ENCODE measurements at regions not wholly inside any gene's neighbourhood (a gene's known extent, or its start where the extent isn't known, plus 50 kb on each side); places are given as distances from the start of the nearest gene placed in this dataset.

DNA sequence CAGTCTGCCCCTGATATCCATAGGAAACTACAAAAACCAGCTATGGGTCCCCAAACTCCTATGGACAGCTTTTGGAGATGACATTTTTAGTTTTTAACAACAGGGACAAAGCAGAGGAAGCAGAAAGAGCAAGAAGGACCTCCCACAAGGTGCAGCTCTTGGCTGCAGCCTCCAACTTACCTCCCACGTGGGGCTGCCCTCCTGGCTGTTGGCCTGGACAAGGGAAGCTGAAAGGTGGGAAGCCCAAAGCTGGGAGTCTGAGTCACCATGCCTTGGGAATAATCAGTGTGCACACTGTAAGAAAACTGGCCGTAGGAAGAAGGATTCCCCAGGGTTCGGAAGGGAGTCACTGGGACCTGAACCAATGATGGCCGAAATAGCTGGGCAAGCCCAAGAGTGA, 51.8 kb upstream of the PAX1 start:
- no peak for FAIRE-seq
- no peak for DNase-seq (ENCODE audit: low read depth)
- H3K36me3 ChIP-seq (ENCODE audit: control insufficient read depth, insufficient read depth, low read length): no peaks in the 10 kb centered on the region
- no peak overlapping the region for H3K4me3 ChIP-seq (ENCODE audit: low read depth, low read length)
- TF ChIP-seq, protein P1, sequence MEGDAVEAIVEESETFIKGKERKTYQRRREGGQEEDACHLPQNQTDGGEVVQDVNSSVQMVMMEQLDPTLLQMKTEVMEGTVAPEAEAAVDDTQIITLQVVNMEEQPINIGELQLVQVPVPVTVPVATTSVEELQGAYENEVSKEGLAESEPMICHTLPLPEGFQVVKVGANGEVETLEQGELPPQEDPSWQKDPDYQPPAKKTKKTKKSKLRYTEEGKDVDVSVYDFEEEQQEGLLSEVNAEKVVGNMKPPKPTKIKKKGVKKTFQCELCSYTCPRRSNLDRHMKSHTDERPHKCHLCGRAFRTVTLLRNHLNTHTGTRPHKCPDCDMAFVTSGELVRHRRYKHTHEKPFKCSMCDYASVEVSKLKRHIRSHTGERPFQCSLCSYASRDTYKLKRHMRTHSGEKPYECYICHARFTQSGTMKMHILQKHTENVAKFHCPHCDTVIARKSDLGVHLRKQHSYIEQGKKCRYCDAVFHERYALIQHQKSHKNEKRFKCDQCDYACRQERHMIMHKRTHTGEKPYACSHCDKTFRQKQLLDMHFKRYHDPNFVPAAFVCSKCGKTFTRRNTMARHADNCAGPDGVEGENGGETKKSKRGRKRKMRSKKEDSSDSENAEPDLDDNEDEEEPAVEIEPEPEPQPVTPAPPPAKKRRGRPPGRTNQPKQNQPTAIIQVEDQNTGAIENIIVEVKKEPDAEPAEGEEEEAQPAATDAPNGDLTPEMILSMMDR (IDR thresholded peaks at IDR 0.05; ENCODE audit: insufficient read depth, low read length, severe bottlenecking): no peak
- H3K27me3 ChIP-seq (ENCODE audit: control insufficient read depth, insufficient read depth, low read length): no peaks in the 10 kb centered on the region

DNA sequence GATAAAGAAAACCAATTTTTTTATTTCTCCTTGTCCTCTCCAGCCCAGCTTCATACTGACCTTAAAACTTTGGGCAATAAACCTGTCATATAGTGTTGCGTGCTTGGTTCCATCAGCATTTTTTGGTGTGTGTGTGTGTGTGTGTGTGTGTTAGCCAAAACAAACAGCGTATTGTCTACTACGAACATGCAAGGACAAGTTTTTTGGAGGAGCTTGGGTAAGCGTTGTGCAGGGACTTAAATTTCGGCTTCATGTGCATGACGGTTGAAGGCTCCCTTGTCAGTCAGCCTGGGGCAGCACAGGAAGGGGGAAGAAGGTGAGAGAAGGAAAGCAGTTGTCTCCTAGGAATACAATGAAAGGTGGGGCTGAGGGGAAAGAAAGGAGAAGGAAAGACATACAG, 62.0 kb upstream of the PAX1 start:
- Histone ChIP-seq H3K36me3 (ENCODE audit: control insufficient read depth, insufficient read depth, low read length) (no peaks in the 10 kb centered on the region), H3K4me3 (ENCODE audit: low read depth, low read length) (no peak overlapping the region), H3K27me3 (ENCODE audit: control insufficient read depth, insufficient read depth, low read length) (no peaks in the 10 kb centered on the region)
- FAIRE-seq (no peak), DNase-seq (ENCODE audit: low read depth) (peak; percentile 22)
- TF ChIP-seq, protein P1 (IDR thresholded peaks at IDR 0.05; ENCODE audit: insufficient read depth, low read length, severe bottlenecking): no peak

DNA sequence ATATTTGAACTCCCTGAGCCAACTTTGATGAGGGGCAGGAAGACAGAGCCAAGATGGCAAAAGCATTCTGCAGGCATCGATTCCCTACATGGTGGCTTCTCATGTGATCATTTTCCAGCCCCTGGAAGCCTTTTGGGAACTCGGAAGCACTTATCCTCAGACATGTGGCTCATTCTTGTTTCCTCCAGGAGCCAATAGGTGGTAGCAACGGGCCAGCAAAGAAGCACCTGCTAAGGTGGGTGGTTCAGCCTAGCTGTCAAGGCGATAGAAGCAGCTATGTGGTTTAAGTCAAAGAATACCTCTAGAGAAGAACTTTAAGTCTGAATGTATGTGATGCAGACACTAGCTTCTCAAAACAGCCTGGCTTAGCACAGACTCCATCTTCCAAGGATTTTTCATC, 64.9 kb upstream of the PAX1 start:
- Histone ChIP-seq H3K27me3 (ENCODE audit: control insufficient read depth, insufficient read depth, low read length) (no peaks in the 10 kb centered on the region), H3K4me3 (ENCODE audit: low read depth, low read length) (no peak overlapping the region), H3K36me3 (ENCODE audit: control insufficient read depth, insufficient read depth, low read length) (no peaks in the 10 kb centered on the region)
- peak; percentile 19 for DNase-seq (ENCODE audit: low read depth)
- TF ChIP-seq, protein P1 (IDR thresholded peaks at IDR 0.05; ENCODE audit: insufficient read depth, low read length, severe bottlenecking): peak; percentile 10
- FAIRE-seq: no peak

DNA sequence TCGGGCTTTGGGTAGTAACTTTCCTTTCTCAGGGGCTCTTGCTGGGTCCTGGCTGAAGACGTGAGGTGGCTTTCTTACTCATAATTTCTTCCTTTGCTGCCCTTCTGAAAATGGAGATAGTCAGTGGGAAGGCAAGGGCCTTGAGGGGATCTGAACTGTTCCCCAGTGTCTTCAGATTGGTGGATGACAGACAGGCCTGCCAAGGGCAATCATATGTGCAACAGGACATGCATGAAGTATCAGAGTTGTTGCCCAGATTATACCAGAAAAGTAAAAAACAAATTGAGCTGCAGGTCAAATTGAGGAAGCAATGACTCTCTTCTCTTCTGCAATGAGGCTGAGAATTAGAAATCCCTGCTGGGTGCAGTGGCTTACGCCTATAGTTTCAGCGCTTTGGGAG, 71.6 kb upstream of the PAX1 start:
- FAIRE-seq (no peak), DNase-seq (ENCODE audit: low read depth) (no peak)
- no peak overlapping the region for H3K4me3 ChIP-seq (ENCODE audit: low read depth, low read length)
- TF ChIP-seq, protein P1 (IDR thresholded peaks at IDR 0.05; ENCODE audit: insufficient read depth, low read length, severe bottlenecking): no peak
- no peaks in the 10 kb centered on the region for H3K36me3 ChIP-seq (ENCODE audit: control insufficient read depth, insufficient read depth, low read length)
- H3K27me3 ChIP-seq (ENCODE audit: control insufficient read depth, insufficient read depth, low read length): no peaks in the 10 kb centered on the region

DNA sequence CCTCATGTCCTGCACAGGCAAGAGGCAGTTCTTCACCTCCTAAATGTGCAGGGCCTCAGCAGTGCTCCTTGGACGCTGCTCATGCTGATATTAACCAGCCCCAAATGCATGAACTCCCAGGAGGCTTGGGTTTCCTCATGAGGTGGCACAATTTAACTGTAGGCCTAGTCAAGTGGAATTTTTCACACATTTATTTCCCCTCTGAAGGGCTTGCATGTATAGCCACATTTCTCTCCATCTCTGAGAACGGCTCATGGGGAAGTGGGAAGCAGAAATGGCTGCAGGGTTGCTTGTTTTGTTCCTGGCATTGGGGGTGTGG, 72.8 kb upstream of the PAX1 start:
- TF ChIP-seq, protein P1 (IDR thresholded peaks at IDR 0.05; ENCODE audit: insufficient read depth, low read length, severe bottlenecking): no peak
- Histone ChIP-seq H3K36me3 (ENCODE audit: control insufficient read depth, insufficient read depth, low read length) (no peaks in the 10 kb centered on the region), H3K27me3 (ENCODE audit: control insufficient read depth, insufficient read depth, low read length) (no peaks in the 10 kb centered on the region), H3K4me3 (ENCODE audit: low read depth, low read length) (no peak overlapping the region)
- DNase-seq (ENCODE audit: low read depth): no peak
- FAIRE-seq: no peak

DNA sequence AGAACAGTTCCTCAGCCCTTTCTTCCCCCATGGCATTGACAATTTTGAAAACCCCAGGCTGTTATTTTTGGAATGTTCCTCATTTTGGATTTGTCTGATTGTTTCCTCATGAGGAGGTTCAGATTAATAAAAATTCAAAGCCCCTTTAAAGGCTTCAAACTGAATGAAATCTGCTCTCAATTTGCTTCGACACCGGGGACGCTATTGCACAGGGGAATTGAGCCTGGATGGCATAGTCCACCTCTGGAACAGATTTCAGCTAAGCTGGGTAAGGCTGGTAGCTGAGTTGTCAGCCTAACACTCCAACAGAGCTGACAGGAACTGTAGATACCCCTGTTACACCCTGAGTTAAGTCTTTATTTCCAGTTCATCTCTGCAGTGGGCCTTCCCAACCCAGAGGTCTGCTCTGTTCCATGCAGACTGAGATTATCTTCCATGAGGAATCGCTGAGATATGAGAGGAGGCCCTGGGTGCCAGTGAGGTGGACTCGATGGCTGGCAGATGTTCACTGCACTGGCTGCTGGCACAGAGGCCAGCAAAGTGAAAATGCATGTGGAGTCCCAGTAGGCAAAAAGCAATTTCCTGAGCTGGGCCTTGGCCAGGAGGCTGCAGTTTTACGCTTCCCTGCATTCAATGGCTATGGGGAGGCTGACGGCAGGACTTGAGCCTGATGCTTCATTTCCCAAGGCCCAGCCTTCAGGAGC, 73.3 kb upstream of the PAX1 start:
- no peak for FAIRE-seq

More for the DNA sequence above, 73.3 kb upstream of the PAX1 start:
- no peaks in the 10 kb centered on the region for H3K36me3 ChIP-seq (ENCODE audit: control insufficient read depth, insufficient read depth, low read length)
- DNase-seq (ENCODE audit: low read depth): no peak
- H3K4me3 ChIP-seq (ENCODE audit: low read depth, low read length): no peak overlapping the region
- H3K27me3 ChIP-seq (ENCODE audit: control insufficient read depth, insufficient read depth, low read length): no peaks in the 10 kb centered on the region
- TF ChIP-seq, protein P1 (IDR thresholded peaks at IDR 0.05; ENCODE audit: insufficient read depth, low read length, severe bottlenecking): no peak
